ENCODE measurements at regions not wholly inside any gene's neighbourhood (a gene's known extent, or its start where the extent isn't known, plus 50 kb on each side); places are given as distances from the start of the nearest gene placed in this dataset.

DNA sequence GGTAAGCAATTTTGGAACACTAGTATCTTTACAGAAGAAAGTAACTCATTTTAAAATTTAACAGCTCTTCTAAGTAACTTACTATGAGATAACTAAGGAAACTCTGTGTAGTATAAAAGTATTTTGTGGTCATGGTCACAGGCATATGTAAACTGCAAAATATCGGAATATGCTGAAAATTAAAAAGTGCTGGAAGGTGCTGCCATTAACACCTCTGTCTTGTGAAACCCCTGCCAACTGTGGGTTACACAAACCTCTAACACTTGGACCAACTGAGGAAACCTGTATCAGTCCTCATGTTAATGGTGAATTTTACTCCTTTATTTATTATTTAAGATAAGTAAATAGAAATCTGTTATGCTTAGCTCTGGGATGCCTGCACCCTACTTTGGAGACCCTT, 206.7 kb downstream of the LACC1 start:
- Histone ChIP-seq H3K9me3 (peaks cover 0 to 3% (median 0%) of the 10 kb centered on the region in 4 donors), H3K27ac (no peak overlapping the region), H3K27me3 (no peaks in the 10 kb centered on the region), H3K4me3 (no peak overlapping the region), H3K36me3 (no peaks in the 10 kb centered on the region), H3K4me1 (no peaks in the 10 kb centered on the region)
- DNase-seq (ENCODE audit: low spot score in 2 of 2) = no peak
- 80 to 93% methylated on average over 1 of the region's 1 CpG for WGBS, 2 donors
- TF ChIP-seq EP300 (IDR thresholded peaks at IDR 0.05) (no peak), POLR2A (IDR thresholded peaks at IDR 0.05) (no peak)
- TF ChIP-seq, protein P1, sequence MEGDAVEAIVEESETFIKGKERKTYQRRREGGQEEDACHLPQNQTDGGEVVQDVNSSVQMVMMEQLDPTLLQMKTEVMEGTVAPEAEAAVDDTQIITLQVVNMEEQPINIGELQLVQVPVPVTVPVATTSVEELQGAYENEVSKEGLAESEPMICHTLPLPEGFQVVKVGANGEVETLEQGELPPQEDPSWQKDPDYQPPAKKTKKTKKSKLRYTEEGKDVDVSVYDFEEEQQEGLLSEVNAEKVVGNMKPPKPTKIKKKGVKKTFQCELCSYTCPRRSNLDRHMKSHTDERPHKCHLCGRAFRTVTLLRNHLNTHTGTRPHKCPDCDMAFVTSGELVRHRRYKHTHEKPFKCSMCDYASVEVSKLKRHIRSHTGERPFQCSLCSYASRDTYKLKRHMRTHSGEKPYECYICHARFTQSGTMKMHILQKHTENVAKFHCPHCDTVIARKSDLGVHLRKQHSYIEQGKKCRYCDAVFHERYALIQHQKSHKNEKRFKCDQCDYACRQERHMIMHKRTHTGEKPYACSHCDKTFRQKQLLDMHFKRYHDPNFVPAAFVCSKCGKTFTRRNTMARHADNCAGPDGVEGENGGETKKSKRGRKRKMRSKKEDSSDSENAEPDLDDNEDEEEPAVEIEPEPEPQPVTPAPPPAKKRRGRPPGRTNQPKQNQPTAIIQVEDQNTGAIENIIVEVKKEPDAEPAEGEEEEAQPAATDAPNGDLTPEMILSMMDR (IDR thresholded peaks at IDR 0.05) = no peak

DNA sequence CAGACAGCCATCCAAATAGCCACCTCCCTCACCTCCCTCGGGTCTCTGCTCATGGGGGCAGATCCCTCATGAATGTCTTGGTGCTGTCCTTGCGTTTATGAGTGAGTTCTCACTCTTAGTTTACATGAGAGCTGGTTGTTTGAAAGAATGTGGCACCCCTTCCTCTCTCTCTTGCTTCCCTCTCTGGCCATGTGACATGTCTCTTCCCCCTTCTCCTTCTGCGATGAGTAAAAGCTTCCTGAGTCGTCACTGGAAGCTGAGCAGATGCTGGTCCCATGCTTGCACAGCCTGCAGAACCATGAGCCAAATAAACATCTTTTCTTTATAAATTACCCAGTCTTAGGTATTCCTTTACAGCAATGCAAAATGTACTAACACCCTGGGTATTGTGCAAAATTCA, 208.7 kb downstream of the LACC1 start:
- no peaks in the 10 kb centered on the region for H3K36me3 ChIP-seq
- H3K27me3 ChIP-seq = no peaks in the 10 kb centered on the region
- H3K4me3 ChIP-seq = no peak overlapping the region
- TF ChIP-seq POLR2A (IDR thresholded peaks at IDR 0.05) = no peak
- TF ChIP-seq EP300 (IDR thresholded peaks at IDR 0.05) = no peak
- no peak overlapping the region for H3K27ac ChIP-seq
- WGBS, 2 donors = 85 to 88% methylated on average over 3 of the region's 4 CpGs
- no peak for DNase-seq (ENCODE audit: low spot score in 2 of 2)
- H3K9me3 ChIP-seq = no peaks in the 10 kb centered on the region
- no peaks in the 10 kb centered on the region for H3K4me1 ChIP-seq

DNA sequence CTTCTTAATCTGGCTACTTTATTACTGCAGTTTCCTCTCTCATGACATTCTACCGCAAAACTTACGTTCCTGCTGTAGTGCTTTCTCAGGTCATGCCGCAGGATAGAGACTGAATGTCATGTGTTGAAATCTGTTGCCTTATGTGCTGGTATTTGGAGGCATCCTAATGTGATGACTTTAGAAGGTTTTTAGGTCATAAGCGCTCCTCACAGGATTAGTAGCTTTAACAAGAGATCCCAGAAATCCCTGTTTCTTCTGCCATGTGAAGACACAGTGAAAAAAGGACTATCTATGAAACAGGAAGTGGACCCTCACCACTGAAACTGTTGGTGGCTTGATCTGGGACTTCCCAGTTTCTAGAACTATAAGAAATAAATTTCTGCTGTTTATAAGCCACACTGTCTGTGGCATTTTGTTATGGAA, 209.3 kb downstream of the LACC1 start:
- WGBS, 2 donors = 88 to 95% methylated on average over 4 of the region's 4 CpGs
- no peak for TF ChIP-seq EP300 (IDR thresholded peaks at IDR 0.05)
- no peak for TF ChIP-seq POLR2A (IDR thresholded peaks at IDR 0.05)
- TF ChIP-seq, protein P1 (IDR thresholded peaks at IDR 0.05) = no peak
- DNase-seq (ENCODE audit: low spot score in 2 of 2) = no peak
- Histone ChIP-seq H3K27me3 (no peaks in the 10 kb centered on the region), H3K9me3 (no peaks in the 10 kb centered on the region), H3K27ac (no peak overlapping the region), H3K4me1 (no peaks in the 10 kb centered on the region), H3K36me3 (no peaks in the 10 kb centered on the region), H3K4me3 (no peak overlapping the region)

DNA sequence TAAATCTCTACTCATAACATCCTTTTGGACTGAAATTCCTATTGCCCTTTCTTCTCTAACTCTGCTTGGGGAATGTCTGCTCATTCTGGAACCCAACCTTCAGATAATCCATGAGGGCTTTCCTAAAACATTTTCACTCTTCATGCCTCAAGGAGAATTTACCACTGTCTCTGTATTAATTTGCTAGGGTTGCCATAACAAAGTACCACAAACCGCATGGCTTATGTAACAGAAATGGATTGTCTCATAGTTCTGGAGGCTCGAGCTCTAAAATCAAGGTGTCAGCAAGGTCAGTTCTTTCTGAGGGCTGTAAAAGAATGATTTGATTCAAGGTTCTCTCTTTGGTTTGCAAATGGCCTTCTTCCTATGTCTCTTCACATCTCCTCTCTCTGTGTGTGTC, 209.7 kb downstream of the LACC1 start:
- WGBS, 2 donors = 54 to 76% methylated on average over 2 of the region's 2 CpGs
- DNase-seq (ENCODE audit: low spot score in 2 of 2) = no peak
- H3K27me3 ChIP-seq = no peaks in the 10 kb centered on the region
- no peak for TF ChIP-seq EP300 (IDR thresholded peaks at IDR 0.05)
- TF ChIP-seq POLR2A (IDR thresholded peaks at IDR 0.05) = no peak
- TF ChIP-seq, protein P1 (IDR thresholded peaks at IDR 0.05) = no peak
- no peaks in the 10 kb centered on the region for H3K4me1 ChIP-seq
- H3K27ac ChIP-seq = no peak overlapping the region
- H3K36me3 ChIP-seq = no peaks in the 10 kb centered on the region
- H3K4me3 ChIP-seq = no peak overlapping the region
- no peaks in the 10 kb centered on the region for H3K9me3 ChIP-seq

DNA sequence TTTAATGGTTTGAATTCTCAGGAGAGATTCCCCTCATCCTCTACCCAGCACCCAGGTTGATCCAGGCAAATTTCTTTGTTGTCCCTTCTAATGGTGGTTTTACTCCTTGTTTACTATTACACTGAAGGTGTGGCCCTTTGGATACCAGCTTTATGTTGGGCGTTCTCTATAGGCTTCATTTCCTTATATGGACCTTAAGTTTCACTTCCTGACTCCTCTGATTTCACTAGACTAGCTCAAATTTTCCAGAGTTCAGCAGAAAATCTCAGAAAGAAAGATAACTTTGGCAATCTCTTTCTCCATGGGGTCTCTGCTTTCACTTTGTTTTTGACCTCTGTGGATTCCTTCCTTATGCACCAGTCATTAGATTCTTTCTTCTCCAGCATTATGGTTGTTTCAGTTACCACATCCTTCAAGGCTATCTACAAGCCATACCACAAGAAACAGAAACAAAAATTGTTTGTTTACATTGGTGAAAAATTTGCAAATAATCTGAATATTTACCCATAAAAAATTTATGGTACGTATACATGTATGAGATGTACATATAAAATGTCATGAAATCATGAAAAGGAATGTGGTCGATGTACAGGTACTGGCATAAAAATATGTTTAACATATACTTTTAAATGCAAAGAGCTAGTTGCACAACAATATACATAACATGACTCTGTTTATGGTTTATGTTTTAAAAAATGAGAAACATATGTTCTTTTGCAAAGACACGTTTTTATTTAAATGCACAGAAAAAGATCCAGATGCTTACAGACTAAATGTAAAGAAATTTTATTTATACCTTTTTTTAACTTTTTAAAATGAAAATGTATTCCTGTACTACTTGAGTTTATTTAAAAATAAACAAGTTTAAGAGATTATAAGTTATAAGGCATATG, 212.6 kb downstream of the LACC1 start:
- no peak overlapping the region for H3K4me3 ChIP-seq
- 86 to 89% methylated on average over 4 of the region's 4 CpGs for WGBS, 2 donors
- TF ChIP-seq, protein P1 (IDR thresholded peaks at IDR 0.05) = no peak
- TF ChIP-seq EP300 (IDR thresholded peaks at IDR 0.05) (no peak), POLR2A (IDR thresholded peaks at IDR 0.05) (no peak)
- no peak overlapping the region for H3K27ac ChIP-seq
- no peaks in the 10 kb centered on the region for H3K9me3 ChIP-seq
- no peaks in the 10 kb centered on the region for H3K36me3 ChIP-seq
- no peak for DNase-seq (ENCODE audit: low spot score in 2 of 2)
- H3K27me3 ChIP-seq = no peaks in the 10 kb centered on the region
- H3K4me1 ChIP-seq = no peaks in the 10 kb centered on the region

All from tibial nerve (tissue), 4 donors.